Heart right ventricle (tissue), 16 donors: ENCODE measurements at regions not wholly inside any gene's neighbourhood (a gene's known extent, or its start where the extent isn't known, plus 50 kb on each side); places are given as distances from the start of the nearest gene placed in this dataset.

Experiments
- ATAC-seq, 8 donors: fragments of 200-7000 bp; cut with Tn5 transposase; one replicate each; pipeline ENCODE4 v1.9.1; 2020; ENCODE audit warnings: mild to moderate bottlenecking in 8 of 8, moderate library complexity in 8 of 8, moderate number of reproducible peaks in 1 of 8
- DNase-seq, 2 donors: peaks; one replicate each; pipeline ENCODE4 v3.0.0-alpha.2; 2020
- H3K27ac ChIP-seq, 10 donors: fragments of 200-600 bp; sonication (generic) in 2 of 10; one replicate each; pipeline versions ENCODE4 v1.5.0 to v1.8.0; 2020 to 2022; ENCODE audit warnings: mild to moderate bottlenecking in 3 of 10
- H3K27me3 ChIP-seq, 7 donors: fragments of 200-600 bp; one replicate each; pipeline ENCODE4 v1.8.0; 2021 to 2022; ENCODE audit warnings: mild to moderate bottlenecking in 2 of 7
- H3K36me3 ChIP-seq, 9 donors: fragments of 200-600 bp; sonication (generic) in 1 of 9; one replicate each; pipeline versions ENCODE4 v1.5.0 to v1.8.0; 2020 to 2022; ENCODE audit warnings: mild to moderate bottlenecking in 2 of 9
- H3K4me1 ChIP-seq, 9 donors: fragments of 200-600 bp; sonication (generic) in 1 of 9; one replicate each; pipeline versions ENCODE4 v1.5.0 to v1.8.0; 2020 to 2022; ENCODE audit warnings: mild to moderate bottlenecking in 4 of 9
- H3K4me3 ChIP-seq, 10 donors: fragments of 200-600 bp; sonication (generic) in 2 of 10; one replicate each; pipeline versions ENCODE4 v1.5.0 to v1.8.0; 2020 to 2022; ENCODE audit warnings: mild to moderate bottlenecking in 7 of 10, moderate library complexity in 2 of 10
- H3K9me3 ChIP-seq, 11 donors: fragments of 200-600 bp in 10 of 11; sonication (generic) in 2 of 11; one replicate each; pipeline versions ENCODE4 v1.5.0 to v1.8.0; 2013 to 2022; ENCODE audit warnings: mild to moderate bottlenecking in 2 of 11, control low read depth in 1 of 11, moderate library complexity in 1 of 11
- CTCF ChIP-seq, 9 donors: fragments of 200-600 bp; sonication (generic) in 2 of 9; IDR thresholded peaks; one replicate each; pipeline versions ENCODE4 v1.5.0 to v1.8.0; 2021 to 2022; ENCODE audit warnings: antibody characterized with exemption in 9 of 9, mild to moderate bottlenecking in 5 of 9, moderate library complexity in 1 of 9
- WGBS, 2 donors: extraction: QIAGEN DNeasy Blood & Tissue Kit; methylation state at CpG; one replicate each; pipeline ENCODE4 v1.1.7; 2013; ENCODE audit warnings: inconsistent platforms in 1 of 2; 5-methylcytosine and 5-hydroxymethylcytosine counted together
- intact Hi-C, 10 donors: fragments of 100-400 bp; cut with DNase I; formaldehyde crosslinking; loops; one replicate each; pipeline versions ENCODE4 v1.11.1 to v1.14.2; 2022
- donor health status: Arrhythmogenic right ventricular cardiomyopathy.
- donor health status: ischemic (EF 13 %, LVEDD 7.1; RV severe dilation, severe dysfunction).
- donor health status: healthy with polysubstance abuse.
- donor health status: DM: no; HTN: yes; CAD: no.
- donor health status: DM: no; HTN: no; CAD: no.
- donor health status: ischemic (EF 25% LVEDD 6.9; RV normal size, moderate dysfunction).
- donor health status: ischemic (EF 25% LVEDD 5.7; RV mildly dilated, moderate dysfunction).
- donor health status: healthy.
- donor health status: DM: yes; HTN: yes; CAD: no.
- donor health status: Ischemic cardiomyopathy.
- donor health status: ischemic (EF 35%, LVEDD 5.7; RV mildly dilated, moderate dysfunction).
- donor health status: nonischemic (EF 11% LVEDD 7.7; RV severe dilation, severe dysfunction).
- donor health status: DM: yes; HTN: yes; CAD: no.
- donor health status: PGD.
- donor health status: ischemic (EF 29% LVEDD 5.4; RV normal size, mild dysfunction).
- donor health status: nonischemic (EF 23%, LVEDD 6.1; RV moderate dilation, normal function).

GRCh38 chr6:169850746-169851145 lies 99.3 kb downstream of the ERMARD start:
- intact Hi-C loops: loop anchor here in 3 of 10 donors (5.0 kb wide), 1 partner anchor 57 kb away; no protein-coding TSS in a partner anchor
- DNase-seq: no peak
- TF ChIP-seq CTCF (IDR thresholded peaks at IDR 0.05): no peak

GRCh38 chr6:169850154-169850553 lies 98.7 kb downstream of the ERMARD start:
- Histone ChIP-seq H3K36me3 (no peaks in the 10 kb centered on the region), H3K9me3 (no peaks in the 10 kb centered on the region), H3K4me1 (peaks cover 0 to 26% (median 20%) of the 10 kb centered on the region in 9 donors), H3K4me3 (no peak overlapping the region), H3K27me3 (peaks cover 0 to 17% (median under 1%) of the 10 kb centered on the region in 7 donors), H3K27ac (no peak overlapping the region)
- no peak for TF ChIP-seq CTCF (IDR thresholded peaks at IDR 0.05)
- intact Hi-C loops: loop anchor here in 3 of 10 donors (5.0 kb wide), 1 partner anchor 57 kb away; no protein-coding TSS in a partner anchor
- DNase-seq (no peak), ATAC-seq (no peak)
- WGBS, 2 donors: 92 to 95% methylated on average over 10 of the region's 10 CpGs

More at GRCh38 chr6:169850746-169851145, 99.3 kb downstream of the ERMARD start:
- Histone ChIP-seq H3K4me1 (peaks cover 0 to 26% (median 20%) of the 10 kb centered on the region in 9 donors), H3K27me3 (peaks cover 0 to 12% (median 0%) of the 10 kb centered on the region in 7 donors), H3K27ac (peak overlapping the region in 8 of 10 donors; percentile 48 to 90 (median 84)), H3K9me3 (peaks cover 0 to 4% (median 0%) of the 10 kb centered on the region in 11 donors), H3K36me3 (no peaks in the 10 kb centered on the region), H3K4me3 (no peak overlapping the region)
- 91% methylated on average over 13 of the region's 13 CpGs for WGBS, 2 donors
- ATAC-seq: no peak

- intact Hi-C loops: no loop called here
- H3K4me1 ChIP-seq: peaks cover 0 to 26% (median 20%) of the 10 kb centered on the region in 9 donors
- H3K27ac ChIP-seq: no peak overlapping the region
- no peak for TF ChIP-seq CTCF (IDR thresholded peaks at IDR 0.05)
- no peaks in the 10 kb centered on the region for H3K36me3 ChIP-seq
- no peaks in the 10 kb centered on the region for H3K9me3 ChIP-seq
- peaks cover 0 to 20% (median 3%) of the 10 kb centered on the region in 7 donors for H3K27me3 ChIP-seq
- no peak for DNase-seq
- WGBS, 2 donors: 91 to 93% methylated on average over 14 of the region's 14 CpGs
- no peak overlapping the region for H3K4me3 ChIP-seq
- ATAC-seq: no peak
Observed at GRCh38 chr6:169849396-169849795, 98.0 kb downstream of the ERMARD start.

GRCh38 chr6:169848946-169849345 lies 97.5 kb downstream of the ERMARD start:
- no peaks in the 10 kb centered on the region for H3K36me3 ChIP-seq
- WGBS, 2 donors: 95 to 96% methylated on average over 13 of the region's 13 CpGs
- no peak for DNase-seq
- peaks cover 0 to 20% (median 3%) of the 10 kb centered on the region in 7 donors for H3K27me3 ChIP-seq
- no peak for TF ChIP-seq CTCF (IDR thresholded peaks at IDR 0.05)
- peaks cover 0 to 26% (median 20%) of the 10 kb centered on the region in 9 donors for H3K4me1 ChIP-seq
- H3K27ac ChIP-seq: no peak overlapping the region
- no peaks in the 10 kb centered on the region for H3K9me3 ChIP-seq
- H3K4me3 ChIP-seq: no peak overlapping the region
- intact Hi-C loops: no loop called here
- no peak for ATAC-seq
